Naive thymus-derived CD4-positive, alpha-beta T cell (primary cell): ENCODE measurements at regions not wholly inside any gene's neighbourhood (a gene's known extent, or its start where the extent isn't known, plus 50 kb on each side); places are given as distances from the start of the nearest gene placed in this dataset.

Source experiments
- ATAC-seq: fragments of 150-1000 bp; cut with Tn5 transposase; 2 replicates; pipeline ENCODE4 v1.10.0; 2021; ENCODE audit warnings: mild to moderate bottlenecking, moderate library complexity
- CTCF ChIA-PET: fragments of 350-600 bp; sonication (Branson Sonifier 250); formaldehyde crosslinking; loops from one replicate; lab custom pipeline; 2021; ENCODE audit warnings: antibody characterized with exemption; lab: Charles Lee
- POLR2A ChIA-PET: fragments of 350-600 bp; sonication (Branson Sonifier 250); formaldehyde crosslinking; loops from one replicate; lab custom pipeline; 2021; ENCODE audit warnings: antibody characterized with exemption, inconsistent platforms; lab: Charles Lee
- DNase-seq, 9 donors: peaks; one replicate each; pipeline versions ENCODE4 v3.0.0 to v3.0.0-alpha.2; 2020 to 2022; ENCODE audit warnings: mixed read lengths in 1 of 9
- H3K27ac ChIP-seq: one replicate; pipeline ENCODE4 v1.7.0; 2013; ENCODE audit warnings: mild to moderate bottlenecking, low read depth, low read length, moderate library complexity
- H3K27me3 ChIP-seq, 2 donors: one replicate each; pipeline ENCODE4 v1.7.0; 2013; ENCODE audit warnings: low read length in 2 of 2, mild to moderate bottlenecking in 2 of 2, moderate library complexity in 2 of 2; ENCODE audit not compliant: control insufficient read depth in 2 of 2, insufficient read depth in 2 of 2
- H3K36me3 ChIP-seq, 3 experiments: 1 replicate in 2 of 3; 2 replicates in 1 of 3; pipeline ENCODE4 v1.7.0; 2013; ENCODE audit warnings: low read length in 3 of 3, mild to moderate bottlenecking in 3 of 3, moderate library complexity in 1 of 3; ENCODE audit not compliant: insufficient read depth in 3 of 3, control insufficient read depth in 2 of 3
- H3K4me1 ChIP-seq, 2 donors: one replicate each; pipeline ENCODE4 v1.7.0; 2013; ENCODE audit warnings: low read length in 2 of 2, mild to moderate bottlenecking in 2 of 2, moderate library complexity in 1 of 2; ENCODE audit not compliant: control insufficient read depth in 2 of 2, insufficient read depth in 2 of 2
- H3K4me3 ChIP-seq: 2 replicates; pipeline ENCODE4 v1.7.0; 2013; ENCODE audit warnings: mild to moderate bottlenecking, low read length
- H3K9me3 ChIP-seq, 3 experiments: 1 replicate in 2 of 3; 2 replicates in 1 of 3; pipeline ENCODE4 v1.7.0; 2013; ENCODE audit warnings: low read length in 3 of 3; ENCODE audit not compliant: control insufficient read depth in 2 of 3
- H3K27ac Mint-ChIP-seq, 9 donors: one replicate each; pipeline ENCODE4 v1.8.0; 2020 to 2022; ENCODE audit warnings: mixed read lengths in 9 of 9, mild to moderate bottlenecking in 8 of 9, moderate library complexity in 5 of 9, inconsistent platforms in 2 of 9
- H3K27me3 Mint-ChIP-seq, 5 donors: one replicate each; pipeline ENCODE4 v1.8.0; 2021 to 2022; ENCODE audit warnings: mixed read lengths in 5 of 5, mild to moderate bottlenecking in 1 of 5
- H3K36me3 Mint-ChIP-seq, 5 donors: one replicate each; pipeline ENCODE4 v1.8.0; 2020 to 2022; ENCODE audit warnings: mixed read lengths in 5 of 5, mild to moderate bottlenecking in 3 of 5, inconsistent platforms in 1 of 5
- H3K4me1 Mint-ChIP-seq, 7 donors: one replicate each; pipeline ENCODE4 v1.8.0; 2020 to 2022; ENCODE audit warnings: mixed read lengths in 7 of 7, mild to moderate bottlenecking in 3 of 7, inconsistent platforms in 1 of 7
- H3K4me3 Mint-ChIP-seq, 10 donors: one replicate each; pipeline ENCODE4 v1.8.0; 2020 to 2022; ENCODE audit warnings: mild to moderate bottlenecking in 10 of 10, mixed read lengths in 10 of 10, moderate library complexity in 6 of 10, inconsistent platforms in 2 of 10
- H3K9me3 Mint-ChIP-seq, 11 donors: one replicate each; pipeline ENCODE4 v1.8.0; 2020 to 2022; ENCODE audit warnings: mixed read lengths in 11 of 11, mild to moderate bottlenecking in 4 of 11, inconsistent platforms in 1 of 11, moderate library complexity in 1 of 11
- intact Hi-C, 2 donors: fragments of 100-400 bp; cut with micrococcal nuclease; formaldehyde crosslinking; loops; one replicate each; pipeline ENCODE4 v1.15.1; 2023

- H3K9me3 ChIP-seq = peaks cover 0 to 6% (median 0%) of the 10 kb centered on the region in 3 experiments
- no peak overlapping the region for H3K27ac ChIP-seq
- ChIA-PET CTCF (no interaction called here), POLR2A (no interaction called here)
- H3K4me1 ChIP-seq = no peaks in the 10 kb centered on the region
- no peak overlapping the region for H3K4me3 ChIP-seq
- no peak for DNase-seq
- H3K9me3 Mint-ChIP-seq = peaks cover 0 to 44% (median 8%) of the 10 kb centered on the region in 11 donors
- H3K4me3 Mint-ChIP-seq = no peak overlapping the region
- ATAC-seq = no peak
- no peaks in the 10 kb centered on the region for H3K27me3 ChIP-seq
- H3K27ac Mint-ChIP-seq = no peak overlapping the region
- intact Hi-C loops = no loop called here
- no peaks in the 10 kb centered on the region for H3K36me3 Mint-ChIP-seq
- no peaks in the 10 kb centered on the region for H3K4me1 Mint-ChIP-seq
- no peaks in the 10 kb centered on the region for H3K36me3 ChIP-seq
- H3K27me3 Mint-ChIP-seq = peaks cover 0 to 8% (median 0%) of the 10 kb centered on the region in 5 donors
These were observed 240.9 kb upstream of the SALL1 start for GRCh38 chr16:51391798-51392511.

GRCh38 chr16:51390877-51391276 lies 239.8 kb upstream of the SALL1 start:
- ATAC-seq (no peak), DNase-seq (no peak)
- H3K27ac Mint-ChIP-seq = no peak overlapping the region
- peaks cover 0 to 8% (median 0%) of the 10 kb centered on the region in 5 donors for H3K27me3 Mint-ChIP-seq
- H3K27me3 ChIP-seq = no peaks in the 10 kb centered on the region
- intact Hi-C loops = no loop called here
- POLR2A ChIA-PET = no interaction called here
- CTCF ChIA-PET = no interaction called here
- H3K4me3 Mint-ChIP-seq = no peak overlapping the region
- H3K36me3 ChIP-seq = no peaks in the 10 kb centered on the region
- H3K9me3 Mint-ChIP-seq = peaks cover 0 to 46% (median 8%) of the 10 kb centered on the region in 11 donors
- H3K9me3 ChIP-seq = peaks cover 0 to 6% (median 0%) of the 10 kb centered on the region in 3 experiments
- no peaks in the 10 kb centered on the region for H3K36me3 Mint-ChIP-seq
- H3K4me3 ChIP-seq = no peak overlapping the region
- H3K27ac ChIP-seq = no peak overlapping the region
- H3K4me1 Mint-ChIP-seq = no peaks in the 10 kb centered on the region
- no peaks in the 10 kb centered on the region for H3K4me1 ChIP-seq

GRCh38 chr16:51389881-51390280 lies 238.8 kb upstream of the SALL1 start:
- peaks cover 0 to 46% (median 8%) of the 10 kb centered on the region in 11 donors for H3K9me3 Mint-ChIP-seq
- H3K4me1 ChIP-seq = no peaks in the 10 kb centered on the region
- no peak overlapping the region for H3K4me3 ChIP-seq
- peaks cover 0 to 8% (median 0%) of the 10 kb centered on the region in 5 donors for H3K27me3 Mint-ChIP-seq
- H3K36me3 Mint-ChIP-seq = no peaks in the 10 kb centered on the region
- ChIA-PET CTCF (no interaction called here), POLR2A (no interaction called here)
- no peaks in the 10 kb centered on the region for H3K36me3 ChIP-seq
- H3K27ac ChIP-seq = no peak overlapping the region
- intact Hi-C loops = no loop called here
- ATAC-seq (no peak), DNase-seq (no peak)
- H3K4me1 Mint-ChIP-seq = no peaks in the 10 kb centered on the region
- H3K9me3 ChIP-seq = peaks cover 0 to 6% (median 0%) of the 10 kb centered on the region in 3 experiments
- no peak overlapping the region for H3K27ac Mint-ChIP-seq
- H3K4me3 Mint-ChIP-seq = no peak overlapping the region
- H3K27me3 ChIP-seq = no peaks in the 10 kb centered on the region

DNA sequence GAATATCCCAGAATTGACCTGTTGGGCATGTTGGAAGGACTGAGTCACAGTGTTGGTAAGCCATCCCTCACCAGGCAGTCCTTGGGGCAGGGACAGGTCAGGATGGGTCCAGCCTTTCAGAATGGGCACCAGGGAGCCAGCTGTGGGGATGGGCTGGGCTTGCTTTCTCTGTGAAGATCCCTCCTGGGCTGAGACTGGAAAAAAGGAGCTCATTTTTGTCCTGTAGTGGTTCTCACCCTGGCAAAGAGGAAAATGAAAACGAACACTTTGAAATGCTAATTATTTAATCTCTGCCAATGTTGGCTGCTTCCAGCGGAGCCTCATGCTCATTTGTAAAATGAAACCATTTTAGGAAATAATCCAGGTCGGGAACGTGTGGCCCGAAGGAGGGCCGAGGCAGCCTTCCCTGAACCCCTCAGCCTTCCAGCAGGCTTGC lies 237.5 kb upstream of the SALL1 start:
- H3K4me1 Mint-ChIP-seq = no peaks in the 10 kb centered on the region
- no peak for ATAC-seq
- no peak overlapping the region for H3K27ac Mint-ChIP-seq
- H3K36me3 ChIP-seq = no peaks in the 10 kb centered on the region
- H3K27me3 ChIP-seq = no peaks in the 10 kb centered on the region
- no peak overlapping the region for H3K4me3 ChIP-seq
- ChIA-PET POLR2A (no interaction called here), CTCF (no interaction called here)
- H3K4me3 Mint-ChIP-seq = no peak overlapping the region
- DNase-seq = no peak
- peaks cover 0 to 5% (median 0%) of the 10 kb centered on the region in 5 donors for H3K36me3 Mint-ChIP-seq
- peaks cover 0 to 6% (median 0%) of the 10 kb centered on the region in 3 experiments for H3K9me3 ChIP-seq
- no peak overlapping the region for H3K27ac ChIP-seq
- intact Hi-C loops = no loop called here
- H3K9me3 Mint-ChIP-seq = peaks cover 2 to 44% (median 8%) of the 10 kb centered on the region in 11 donors
- peaks cover 0 to 8% (median 0%) of the 10 kb centered on the region in 5 donors for H3K27me3 Mint-ChIP-seq
- H3K4me1 ChIP-seq = no peaks in the 10 kb centered on the region

DNA sequence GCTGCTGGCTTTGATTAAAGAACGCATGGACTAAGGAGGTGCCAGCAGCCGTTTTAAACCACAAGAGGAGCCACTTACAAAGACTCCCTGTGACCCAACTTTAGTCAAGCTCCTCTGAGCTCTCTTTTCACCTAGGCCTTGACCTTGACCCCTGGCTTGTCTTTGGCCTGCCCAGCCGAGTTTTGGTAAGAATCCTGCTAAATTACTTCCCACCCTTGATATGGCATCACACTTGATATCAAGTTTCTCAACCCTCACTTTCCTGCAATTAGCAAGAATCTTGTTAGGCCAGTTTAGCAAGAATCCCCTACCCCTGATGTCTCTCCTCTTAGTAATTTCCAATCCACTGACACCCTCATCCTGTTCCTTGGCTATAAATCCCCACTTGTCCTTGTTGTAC lies 232.8 kb upstream of the SALL1 start:
- H3K4me1 ChIP-seq = no peaks in the 10 kb centered on the region
- POLR2A ChIA-PET = no interaction called here

GRCh38 chr16:51382940-51383339 lies 231.9 kb upstream of the SALL1 start:
- H3K9me3 ChIP-seq = peaks cover 0 to 6% (median 0%) of the 10 kb centered on the region in 3 experiments
- H3K4me1 ChIP-seq = no peaks in the 10 kb centered on the region
- peaks cover 0 to 29% (median 10%) of the 10 kb centered on the region in 11 donors for H3K9me3 Mint-ChIP-seq
- POLR2A ChIA-PET = no interaction called here
- no peak overlapping the region for H3K27ac ChIP-seq
- intact Hi-C loops = no loop called here
- H3K36me3 ChIP-seq = no peaks in the 10 kb centered on the region
- DNase-seq (no peak), ATAC-seq (no peak)
- CTCF ChIA-PET = no interaction called here
- no peaks in the 10 kb centered on the region for H3K4me1 Mint-ChIP-seq
- H3K27ac Mint-ChIP-seq = no peak overlapping the region
- no peak overlapping the region for H3K4me3 Mint-ChIP-seq
- H3K27me3 Mint-ChIP-seq = peaks cover 0 to 3% (median 0%) of the 10 kb centered on the region in 5 donors
- H3K27me3 ChIP-seq = no peaks in the 10 kb centered on the region
- no peak overlapping the region for H3K4me3 ChIP-seq
- peaks cover 0 to 5% (median 0%) of the 10 kb centered on the region in 5 donors for H3K36me3 Mint-ChIP-seq

More for the DNA sequence above, 232.8 kb upstream of the SALL1 start:
- ATAC-seq = no peak
- no peaks in the 10 kb centered on the region for H3K27me3 ChIP-seq
- DNase-seq = no peak
- Mint-ChIP-seq H3K36me3 (peaks cover 0 to 5% (median 0%) of the 10 kb centered on the region in 5 donors), H3K27me3 (peaks cover 0 to 3% (median 0%) of the 10 kb centered on the region in 5 donors), H3K9me3 (peaks cover 0 to 38% (median 9%) of the 10 kb centered on the region in 11 donors), H3K27ac (no peak overlapping the region), H3K4me3 (no peak overlapping the region), H3K4me1 (no peaks in the 10 kb centered on the region)
- H3K4me3 ChIP-seq = no peak overlapping the region
- CTCF ChIA-PET = no interaction called here
- peaks cover 0 to 6% (median 0%) of the 10 kb centered on the region in 3 experiments for H3K9me3 ChIP-seq
- intact Hi-C loops = no loop called here
- H3K36me3 ChIP-seq = no peaks in the 10 kb centered on the region
- no peak overlapping the region for H3K27ac ChIP-seq

DNA sequence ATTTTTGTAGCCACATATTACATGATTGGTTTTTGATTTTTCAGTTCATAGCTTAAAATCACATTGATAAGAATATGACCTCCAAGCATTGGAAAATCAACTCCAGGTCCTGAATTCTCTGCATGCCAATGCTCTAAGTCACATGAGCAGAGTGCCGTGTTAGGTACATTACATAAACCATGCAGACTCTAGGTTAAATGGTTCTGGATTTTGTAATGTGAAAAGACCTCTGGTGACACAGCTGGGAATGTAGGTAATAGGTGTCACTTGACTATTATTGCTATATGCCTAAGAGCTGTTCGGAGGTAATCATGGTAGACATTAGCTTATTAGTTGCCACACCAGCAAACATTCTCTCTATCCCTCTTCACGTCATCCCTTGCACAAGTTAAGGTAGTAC lies 231.1 kb upstream of the SALL1 start:
- no peak overlapping the region for H3K4me3 Mint-ChIP-seq
- no peaks in the 10 kb centered on the region for H3K4me1 ChIP-seq
- ATAC-seq = no peak

More for the DNA sequence above, 231.1 kb upstream of the SALL1 start:
- Mint-ChIP-seq H3K27me3 (peaks cover 0 to 3% (median 0%) of the 10 kb centered on the region in 5 donors), H3K36me3 (peaks cover 0 to 5% (median 0%) of the 10 kb centered on the region in 5 donors), H3K9me3 (peaks cover 0 to 21% (median 6%) of the 10 kb centered on the region in 11 donors), H3K4me1 (no peaks in the 10 kb centered on the region), H3K27ac (no peak overlapping the region)
- DNase-seq = no peak
- H3K4me3 ChIP-seq = no peak overlapping the region
- no peak overlapping the region for H3K27ac ChIP-seq
- intact Hi-C loops = no loop called here
- H3K9me3 ChIP-seq = peaks cover 0 to 2% (median 0%) of the 10 kb centered on the region in 3 experiments
- H3K27me3 ChIP-seq = no peaks in the 10 kb centered on the region
- ChIA-PET POLR2A (no interaction called here), CTCF (no interaction called here)
- H3K36me3 ChIP-seq = no peaks in the 10 kb centered on the region
